IPS DF 4.7 (cell line): ENCODE measurements at regions not wholly inside any gene's neighbourhood (a gene's known extent, or its start where the extent isn't known, plus 50 kb on each side); places are given as distances from the start of the nearest gene placed in this dataset.

Experiments
- DNase-seq: peaks from one replicate; pipeline ENCODE4 v3.0.0-alpha.2; 2013; ENCODE audit warnings: low spot score; ENCODE audit errors: extremely low read depth

GRCh38 chr12:115268451-115268850 is 584.5 kb upstream of the TBX3 start:
- no peak for DNase-seq

DNA sequence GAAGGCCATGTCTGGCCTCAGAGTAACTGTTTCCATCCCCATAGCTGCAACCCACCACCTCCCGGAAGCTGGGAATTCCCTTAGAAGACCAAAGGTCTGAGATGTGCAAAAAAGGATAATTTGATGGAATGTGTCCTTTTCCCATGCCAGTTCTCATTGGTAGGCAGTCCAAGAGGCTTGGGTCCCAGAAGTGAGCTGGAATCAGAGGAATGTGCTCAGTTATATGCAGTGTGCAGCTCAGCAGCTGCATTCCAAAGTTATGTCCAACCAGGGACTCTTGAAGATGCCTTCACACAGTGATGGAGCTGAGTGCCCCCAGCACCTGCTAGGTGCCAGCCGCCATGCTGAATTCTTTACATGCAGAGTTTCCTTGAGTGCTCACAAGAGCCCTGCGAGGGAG is 583.9 kb upstream of the TBX3 start:
- no peak for DNase-seq

DNA sequence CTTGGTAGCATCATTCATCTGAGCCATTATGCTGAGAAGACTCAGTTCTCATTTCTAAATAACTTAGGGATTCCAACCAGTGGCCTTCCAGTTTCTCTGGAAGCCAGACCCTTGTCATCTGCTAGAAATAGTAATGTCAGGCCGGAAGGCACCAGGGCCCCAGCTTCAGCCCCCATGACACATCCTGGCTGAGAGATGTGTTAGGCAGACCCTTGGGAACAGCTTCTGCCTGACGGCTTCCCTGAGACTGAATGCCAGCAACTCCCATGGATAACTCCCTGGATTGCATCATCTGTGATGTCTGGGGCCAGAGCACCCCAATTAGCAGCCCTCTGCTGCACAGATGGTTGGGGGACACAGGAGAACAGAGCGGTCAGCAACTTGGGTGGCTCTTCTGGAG is 583.5 kb upstream of the TBX3 start:
- no peak for DNase-seq

DNA sequence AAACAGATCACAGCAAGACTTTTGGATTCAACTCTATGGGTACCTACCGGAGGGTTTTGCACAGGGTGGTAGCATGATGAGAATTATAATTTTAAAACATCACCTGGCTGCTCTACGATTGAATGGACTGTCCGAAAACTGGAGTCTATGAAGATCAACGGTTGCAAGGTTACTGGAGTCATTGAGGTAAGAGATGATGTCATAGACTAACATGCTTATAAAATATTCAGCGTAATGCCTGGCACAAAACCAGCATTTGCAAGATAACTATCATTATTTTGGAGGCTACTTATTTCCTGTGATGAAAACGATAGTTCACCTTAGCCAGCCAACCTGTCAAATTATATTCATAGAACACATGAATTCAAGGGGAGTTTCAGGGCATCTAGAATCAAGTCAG is 580.6 kb upstream of the TBX3 start:
- DNase-seq = no peak

GRCh38 chr12:115261691-115262398 is 577.9 kb upstream of the TBX3 start:
- DNase-seq = no peak

- DNase-seq = no peak
Measured at GRCh38 chr12:115260762-115261675, 577.0 kb upstream of the TBX3 start.

- no peak for DNase-seq
Measured at GRCh38 chr12:115259968-115260747, 576.2 kb upstream of the TBX3 start.

GRCh38 chr12:115257791-115258190 is 573.8 kb upstream of the TBX3 start:
- no peak for DNase-seq

DNA sequence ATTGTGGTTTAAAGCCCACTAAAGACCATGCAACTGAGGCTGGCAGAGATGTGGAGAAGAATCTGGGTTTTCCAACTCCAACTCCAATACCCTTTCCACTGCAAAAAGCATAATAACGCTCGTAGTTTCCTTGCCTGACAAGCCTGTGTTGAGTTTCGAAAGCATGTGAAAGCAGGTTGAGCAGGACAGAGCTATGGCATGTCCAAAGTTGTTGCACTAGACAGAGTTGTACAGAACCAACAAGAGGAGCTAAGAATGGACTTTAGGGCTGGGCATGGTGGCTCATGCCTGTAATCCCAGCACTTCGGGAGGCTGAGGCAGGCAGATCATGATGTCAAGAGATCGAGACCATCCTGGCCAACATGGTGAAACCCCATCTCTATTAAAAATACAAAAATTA is 572.0 kb upstream of the TBX3 start:
- DNase-seq = no peak

DNA sequence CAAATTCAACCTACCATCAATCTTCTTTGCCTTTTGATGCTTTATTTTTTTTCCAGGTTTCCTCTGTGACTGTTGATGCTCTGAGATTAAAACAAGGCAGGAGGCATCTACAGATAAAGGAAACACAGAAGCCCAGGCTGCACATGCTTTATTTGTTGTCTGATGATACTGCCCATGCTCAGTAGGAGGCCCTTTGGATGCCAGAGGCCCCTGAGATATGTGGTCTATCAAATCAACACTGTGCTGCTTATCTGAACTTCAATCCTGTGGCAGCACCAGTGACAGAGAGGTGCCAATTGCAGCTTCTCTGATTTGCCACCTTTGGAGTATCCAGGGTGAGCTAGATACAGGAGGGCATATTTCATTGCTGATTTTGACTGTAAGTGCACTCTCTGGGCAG is 571.3 kb upstream of the TBX3 start:
- no peak for DNase-seq

GRCh38 chr12:115253049-115253448 is 569.1 kb upstream of the TBX3 start:
- no peak for DNase-seq

GRCh38 chr12:115251727-115252126 is 567.8 kb upstream of the TBX3 start:
- no peak for DNase-seq

GRCh38 chr12:115249671-115250278 is 565.8 kb upstream of the TBX3 start:
- no peak for DNase-seq

DNA sequence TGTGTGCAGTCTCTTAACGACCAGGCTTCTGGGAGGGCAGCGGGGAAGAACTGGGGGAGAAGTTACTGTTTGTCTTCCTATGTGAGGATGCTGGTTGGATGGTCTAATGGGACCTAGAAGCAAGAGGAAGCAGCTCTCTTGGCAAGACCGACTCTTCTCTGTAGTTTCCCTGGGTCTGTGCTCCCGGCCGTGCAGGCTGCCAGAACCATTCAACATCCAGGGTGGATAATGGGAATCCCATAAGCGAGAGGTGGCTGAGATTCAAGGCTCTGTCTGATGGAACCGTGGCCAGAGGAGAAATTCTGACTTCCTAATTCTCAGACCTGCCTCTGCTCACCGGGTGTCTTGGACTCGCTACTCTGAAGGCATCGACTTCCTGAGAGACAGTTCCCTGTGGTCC is 561.0 kb upstream of the TBX3 start:
- no peak for DNase-seq

GRCh38 chr12:115243933-115244628 is 560.1 kb upstream of the TBX3 start:
- no peak for DNase-seq

GRCh38 chr12:115240251-115240650 is 556.3 kb upstream of the TBX3 start:
- no peak for DNase-seq

GRCh38 chr12:115235880-115236279 is 551.9 kb upstream of the TBX3 start:
- no peak for DNase-seq

DNA sequence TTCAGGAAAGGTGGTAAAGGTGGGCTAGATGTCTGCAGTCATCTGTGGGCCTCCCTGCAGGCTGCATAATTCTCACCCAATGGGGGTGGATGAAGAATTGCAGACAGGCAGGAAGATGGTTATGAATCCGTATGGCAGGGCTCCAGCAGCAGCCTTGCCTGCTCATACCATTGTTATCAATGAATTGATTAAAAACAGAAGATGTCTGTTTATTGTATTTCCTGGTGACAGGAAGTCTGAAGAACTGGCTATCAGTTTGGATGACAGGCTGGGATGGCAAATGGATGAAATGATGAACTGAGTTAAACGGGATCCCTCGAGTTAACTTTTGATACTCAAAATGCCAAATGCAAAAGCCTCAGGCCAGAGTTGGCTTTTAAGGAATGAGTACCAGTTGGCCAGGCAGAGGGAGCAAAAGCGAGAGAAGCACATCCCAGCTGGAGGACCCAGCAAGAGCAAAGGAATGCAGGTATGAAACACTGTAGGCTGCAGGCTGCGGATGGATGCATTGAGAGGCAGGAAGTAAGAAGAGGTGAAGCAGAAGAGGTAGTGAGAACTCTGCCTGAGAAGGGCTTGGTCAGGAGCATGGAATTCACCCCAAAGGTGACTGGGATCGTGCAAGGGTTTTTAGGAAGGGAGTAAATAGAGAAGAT is 550.0 kb upstream of the TBX3 start:
- DNase-seq = no peak

GRCh38 chr12:115232455-115233156 is 548.6 kb upstream of the TBX3 start:
- DNase-seq = no peak

DNA sequence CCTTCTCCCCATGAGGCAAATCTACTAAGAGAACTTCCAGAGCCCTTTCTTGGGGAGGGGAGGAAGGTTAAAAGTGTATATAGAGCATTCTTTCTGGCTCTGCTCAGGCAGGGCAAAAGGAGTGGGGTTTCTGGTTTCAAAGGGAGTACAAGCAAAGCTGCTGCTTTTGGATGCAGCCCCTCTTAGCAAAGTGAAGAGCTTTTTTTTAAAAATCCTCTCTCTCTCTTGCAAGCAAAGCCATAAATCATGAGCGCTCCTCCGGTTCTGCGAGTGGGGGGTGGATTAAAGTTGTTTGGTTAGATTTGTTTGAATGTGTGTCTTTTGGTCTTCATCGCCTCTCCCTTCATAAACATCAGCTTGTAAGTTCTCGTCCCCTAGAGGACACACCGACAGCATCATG is 546.6 kb upstream of the TBX3 start:
- no peak for DNase-seq
